ENCODE measurements at regions not wholly inside any gene's neighbourhood (a gene's known extent, or its start where the extent isn't known, plus 50 kb on each side); places are given as distances from the start of the nearest gene placed in this dataset.

GRCh38 chr3:64444490-64445108 is 219.3 kb upstream of the PRICKLE2 start:
- TF ChIP-seq CTCF (conservative IDR thresholded peaks at IDR 0.05 in 1 of 2, IDR thresholded peaks at IDR 0.05 in 1 of 2; ENCODE audit: low read depth in 1 of 2, low read length in 2 of 2) (no peak), EZH2 (IDR thresholded peaks at IDR 0.05; ENCODE audit: low read length, missing control alignments) (no peak)
